Gastroesophageal sphincter (tissue), 4 donors: ENCODE measurements at regions not wholly inside any gene's neighbourhood (a gene's known extent, or its start where the extent isn't known, plus 50 kb on each side); places are given as distances from the start of the nearest gene placed in this dataset.

Experiments used
- ATAC-seq: fragments of 150-250 bp; one replicate; pipeline ENCODE4 v1.9.1; 2016; ENCODE audit warnings: mild to moderate bottlenecking, moderate library complexity
- H3K27ac ChIP-seq, 4 donors: fragments of 200-600 bp; sonication (generic) in 3 of 4; 1 replicate in 3 of 4; 2 replicates in 1 of 4; pipeline ENCODE4 v1.5.1; 2016 to 2019
- H3K27me3 ChIP-seq: fragments of 200-600 bp; sonication (generic); one replicate; pipeline ENCODE4 v1.5.1; 2019
- H3K36me3 ChIP-seq, 2 donors: fragments of 200-600 bp; sonication (generic); one replicate each; pipeline ENCODE4 v1.5.1; 2019; ENCODE audit warnings: control low read depth in 1 of 2
- H3K4me1 ChIP-seq, 3 donors: fragments of 200-600 bp; sonication (generic); 1 replicate in 2 of 3; 2 replicates in 1 of 3; pipeline ENCODE4 v1.5.1; 2016 to 2019; ENCODE audit warnings: control low read depth in 2 of 3
- H3K4me3 ChIP-seq, 2 donors: fragments of 200-600 bp; sonication (generic); one replicate each; pipeline ENCODE4 v1.5.1; 2019; ENCODE audit warnings: mild to moderate bottlenecking in 1 of 2, moderate library complexity in 1 of 2
- H3K9me3 ChIP-seq, 3 donors: fragments of 200-600 bp; sonication (generic); one replicate each; pipeline ENCODE4 v1.5.1; 2017 to 2019; ENCODE audit warnings: control low read depth in 2 of 3
- EP300 ChIP-seq: sonication (generic); formaldehyde crosslinking; IDR thresholded peaks from one replicate; pipeline ENCODE4 v1.6.1; 2017; ENCODE audit warnings: antibody characterized with exemption, mild to moderate bottlenecking
- POLR2A ChIP-seq, 2 donors: fragments of 450-650 bp; IDR thresholded peaks; one replicate each; pipeline ENCODE4 v1.6.1; 2017; ENCODE audit warnings: antibody characterized with exemption in 2 of 2, mild to moderate bottlenecking in 2 of 2, moderate library complexity in 1 of 2
- POLR2AphosphoS5 ChIP-seq: sonication (generic); formaldehyde crosslinking; IDR thresholded peaks from one replicate; pipeline ENCODE4 v1.6.1; 2017; ENCODE audit warnings: antibody characterized with exemption
- WGBS, 2 donors: methylation state at CpG; one replicate each; pipeline ENCODE4 v1.1.5; 2018; ENCODE audit warnings: low coverage in 1 of 2; 5-methylcytosine and 5-hydroxymethylcytosine counted together
- TF ChIP-seq, protein P1 (sequence below), 4 experiments: fragments of 200-600 bp in 2 of 4; fragments of 450-650 bp in 2 of 4; sonication (generic) in 1 of 4; IDR thresholded peaks; one replicate each; pipeline ENCODE4 v1.5.1; 2017 to 2019; ENCODE audit warnings: antibody characterized with exemption in 4 of 4, mild to moderate bottlenecking in 2 of 4, moderate library complexity in 2 of 4

DNA sequence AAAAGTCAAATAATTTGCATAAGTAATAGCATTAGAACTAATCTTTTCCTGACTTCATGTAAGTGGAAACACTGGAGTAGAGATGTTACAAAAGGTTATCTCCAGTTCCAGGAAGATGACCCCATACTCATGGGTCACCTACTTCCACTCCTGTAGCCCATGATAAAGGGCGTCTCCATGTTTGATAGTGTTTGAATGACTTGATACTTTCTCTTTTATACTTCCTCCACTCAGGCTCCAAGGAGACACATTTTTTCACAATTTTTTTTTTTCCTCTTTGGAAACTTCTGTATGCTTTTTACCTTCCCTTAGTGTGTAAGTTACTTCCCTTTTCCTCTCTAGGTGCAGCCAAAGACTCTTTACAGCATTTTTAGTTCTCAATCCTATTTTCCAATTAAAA lies 382.1 kb upstream of the B3GALT2 start:
- ATAC-seq: no peak
- H3K4me1 ChIP-seq: no peaks in the 10 kb centered on the region
- H3K36me3 ChIP-seq: no peaks in the 10 kb centered on the region
- 73 to 85% methylated on average over 1 of the region's 1 CpG for WGBS, 2 donors
- no peaks in the 10 kb centered on the region for H3K27me3 ChIP-seq
- H3K9me3 ChIP-seq: peaks cover 0 to 10% (median 0%) of the 10 kb centered on the region in 3 donors
- no peak overlapping the region for H3K4me3 ChIP-seq
- H3K27ac ChIP-seq: no peak overlapping the region
- TF ChIP-seq POLR2A (IDR thresholded peaks at IDR 0.05) (no peak), POLR2AphosphoS5 (no peak), EP300 (no peak)
- TF ChIP-seq, protein P1, sequence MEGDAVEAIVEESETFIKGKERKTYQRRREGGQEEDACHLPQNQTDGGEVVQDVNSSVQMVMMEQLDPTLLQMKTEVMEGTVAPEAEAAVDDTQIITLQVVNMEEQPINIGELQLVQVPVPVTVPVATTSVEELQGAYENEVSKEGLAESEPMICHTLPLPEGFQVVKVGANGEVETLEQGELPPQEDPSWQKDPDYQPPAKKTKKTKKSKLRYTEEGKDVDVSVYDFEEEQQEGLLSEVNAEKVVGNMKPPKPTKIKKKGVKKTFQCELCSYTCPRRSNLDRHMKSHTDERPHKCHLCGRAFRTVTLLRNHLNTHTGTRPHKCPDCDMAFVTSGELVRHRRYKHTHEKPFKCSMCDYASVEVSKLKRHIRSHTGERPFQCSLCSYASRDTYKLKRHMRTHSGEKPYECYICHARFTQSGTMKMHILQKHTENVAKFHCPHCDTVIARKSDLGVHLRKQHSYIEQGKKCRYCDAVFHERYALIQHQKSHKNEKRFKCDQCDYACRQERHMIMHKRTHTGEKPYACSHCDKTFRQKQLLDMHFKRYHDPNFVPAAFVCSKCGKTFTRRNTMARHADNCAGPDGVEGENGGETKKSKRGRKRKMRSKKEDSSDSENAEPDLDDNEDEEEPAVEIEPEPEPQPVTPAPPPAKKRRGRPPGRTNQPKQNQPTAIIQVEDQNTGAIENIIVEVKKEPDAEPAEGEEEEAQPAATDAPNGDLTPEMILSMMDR (IDR thresholded peaks at IDR 0.05): no peak

DNA sequence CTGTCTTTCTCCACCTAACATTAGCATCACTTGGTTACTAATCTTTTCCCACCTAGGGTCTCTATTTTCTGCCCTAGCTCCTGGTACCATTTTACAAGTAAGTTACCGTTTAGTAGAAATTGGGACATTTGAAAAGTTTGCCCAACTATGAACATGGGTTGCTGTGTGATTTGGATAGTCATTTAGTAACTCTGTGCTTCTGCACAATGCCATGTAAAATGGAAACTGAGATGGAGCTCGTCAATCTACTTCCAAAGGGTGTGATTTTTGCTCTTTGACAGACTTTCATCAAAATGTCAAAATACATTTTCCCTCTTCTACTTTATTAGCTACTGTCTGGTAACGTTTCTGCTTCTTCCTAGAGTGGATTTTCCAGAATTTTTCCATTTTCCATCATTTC lies 381.5 kb upstream of the B3GALT2 start:
- no peaks in the 10 kb centered on the region for H3K27me3 ChIP-seq
- no peak overlapping the region for H3K4me3 ChIP-seq
- H3K9me3 ChIP-seq: peaks cover 0 to 10% (median 0%) of the 10 kb centered on the region in 3 donors
- no peak overlapping the region for H3K27ac ChIP-seq
- no peak for ATAC-seq
- H3K4me1 ChIP-seq: no peaks in the 10 kb centered on the region
- no peaks in the 10 kb centered on the region for H3K36me3 ChIP-seq
- 66 to 93% methylated on average over 2 to 3 of the region's 3 CpGs for WGBS, 2 donors
- TF ChIP-seq POLR2AphosphoS5 (no peak), POLR2A (IDR thresholded peaks at IDR 0.05) (no peak), EP300 (no peak)
- TF ChIP-seq, protein P1 (IDR thresholded peaks at IDR 0.05): no peak

DNA sequence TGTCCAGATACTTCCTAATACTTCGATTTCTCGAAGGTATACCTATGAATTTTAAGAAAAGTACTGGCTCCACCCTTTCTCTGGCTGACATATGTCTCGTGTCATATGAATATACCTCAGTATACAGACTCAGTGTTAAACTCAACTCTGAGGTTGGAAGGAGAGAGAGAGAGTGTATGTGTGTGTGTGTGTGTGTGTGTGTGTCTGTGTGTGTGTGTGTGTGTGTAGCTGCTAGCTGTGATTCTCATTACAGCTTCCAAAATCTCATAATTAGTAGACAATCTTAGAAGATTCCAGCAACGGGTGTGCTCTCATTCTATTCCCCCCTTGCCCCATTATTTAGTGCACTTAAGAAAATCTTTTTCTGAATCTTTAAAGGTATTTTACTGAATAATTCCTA lies 380.3 kb upstream of the B3GALT2 start:
- 85% methylated on average over 2 of the region's 4 CpGs; no CpG with 5 or more reads in 1 of the 2 donors for WGBS, 2 donors
- Histone ChIP-seq H3K36me3 (no peaks in the 10 kb centered on the region), H3K9me3 (peaks cover 0 to 4% (median 0%) of the 10 kb centered on the region in 3 donors), H3K4me1 (no peaks in the 10 kb centered on the region), H3K27me3 (no peaks in the 10 kb centered on the region), H3K4me3 (no peak overlapping the region), H3K27ac (no peak overlapping the region)
- TF ChIP-seq POLR2AphosphoS5: no peak
- no peak for TF ChIP-seq EP300
- TF ChIP-seq POLR2A (IDR thresholded peaks at IDR 0.05): no peak
- TF ChIP-seq, protein P1 (IDR thresholded peaks at IDR 0.05): no peak
- no peak for ATAC-seq

DNA sequence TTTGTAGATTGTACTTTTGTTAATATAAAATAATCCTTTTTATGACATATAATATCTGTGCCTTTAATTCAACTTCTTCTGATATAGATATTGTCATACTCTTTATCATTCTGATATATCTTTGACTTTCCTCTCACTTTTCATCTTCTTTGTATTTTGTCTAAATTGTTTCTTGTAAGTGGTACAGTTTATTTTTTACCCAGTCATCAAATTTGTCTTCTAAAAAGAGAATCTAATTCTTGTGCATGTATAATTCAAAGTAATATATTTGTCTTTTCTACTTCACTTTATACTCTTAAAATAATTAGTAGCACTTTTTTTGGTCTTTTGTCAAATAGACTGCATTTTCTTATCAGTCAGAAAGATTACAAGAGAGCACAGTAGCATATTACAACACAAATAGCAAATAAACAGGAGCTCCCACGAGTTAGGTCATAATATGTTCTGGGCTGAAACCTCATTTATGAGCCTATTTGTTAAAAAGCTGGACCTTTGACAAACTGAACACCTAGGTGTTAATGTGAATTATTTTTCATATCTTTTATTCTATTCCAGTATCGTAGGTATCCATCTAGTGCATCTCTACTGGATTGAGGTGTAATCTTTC lies 379.7 kb upstream of the B3GALT2 start:
- Histone ChIP-seq H3K4me1 (no peaks in the 10 kb centered on the region), H3K36me3 (no peaks in the 10 kb centered on the region), H3K9me3 (no peaks in the 10 kb centered on the region), H3K27ac (no peak overlapping the region), H3K27me3 (no peaks in the 10 kb centered on the region), H3K4me3 (no peak overlapping the region)
- 65 to 74% methylated on average over 2 of the region's 2 CpGs for WGBS, 2 donors
- no peak for ATAC-seq
- TF ChIP-seq POLR2A (IDR thresholded peaks at IDR 0.05) (no peak), EP300 (no peak), POLR2AphosphoS5 (no peak)
- TF ChIP-seq, protein P1 (IDR thresholded peaks at IDR 0.05): no peak

DNA sequence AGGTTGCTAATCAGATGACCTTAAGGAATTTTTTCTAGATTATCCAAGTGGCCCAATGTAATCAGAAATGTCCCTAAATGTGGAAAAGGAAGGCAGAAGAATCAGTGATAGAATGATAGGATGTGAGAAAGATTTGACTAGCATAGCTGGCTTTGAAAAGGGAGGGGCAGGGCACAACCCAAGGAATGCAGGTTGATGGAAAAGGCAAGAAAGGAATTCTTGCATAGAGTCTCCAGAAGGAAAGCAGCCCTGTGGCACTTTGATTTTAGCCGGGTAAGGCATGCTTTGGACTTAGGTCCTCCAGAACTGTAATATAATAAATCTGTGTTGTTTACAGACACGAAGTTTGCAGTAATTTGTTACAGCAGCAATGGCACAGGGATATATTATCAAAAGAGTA lies 375.7 kb upstream of the B3GALT2 start:
- H3K27me3 ChIP-seq: no peaks in the 10 kb centered on the region

More for the DNA sequence above, 375.7 kb upstream of the B3GALT2 start:
- no peak for ATAC-seq
- no peak overlapping the region for H3K4me3 ChIP-seq
- peaks cover 0 to 4% (median 0%) of the 10 kb centered on the region in 3 donors for H3K4me1 ChIP-seq
- no peak overlapping the region for H3K27ac ChIP-seq
- 56 to 78% methylated on average over 2 of the region's 2 CpGs for WGBS, 2 donors
- H3K9me3 ChIP-seq: no peaks in the 10 kb centered on the region
- H3K36me3 ChIP-seq: no peaks in the 10 kb centered on the region
- TF ChIP-seq POLR2AphosphoS5 (no peak), POLR2A (IDR thresholded peaks at IDR 0.05) (no peak), EP300 (no peak)
- TF ChIP-seq, protein P1 (IDR thresholded peaks at IDR 0.05): no peak
